ENCODE measurements at regions not wholly inside any gene's neighbourhood (a gene's known extent, or its start where the extent isn't known, plus 50 kb on each side); places are given as distances from the start of the nearest gene placed in this dataset.

- DNase-seq (ENCODE audit: low spot score), result no peak
These were observed 126.4 kb upstream of the TMEM132C start for GRCh38 chr12:128140551-128140950.

GRCh38 chr12:128150961-128151360 lies 116.0 kb upstream of the TMEM132C start:
- DNase-seq (ENCODE audit: low spot score), result no peak

GRCh38 chr12:128155571-128155970 lies 111.4 kb upstream of the TMEM132C start:
- DNase-seq (ENCODE audit: low spot score), result no peak

- no peak for DNase-seq (ENCODE audit: low spot score)
These were observed 103.9 kb upstream of the TMEM132C start for GRCh38 chr12:128163086-128163485.

DNA sequence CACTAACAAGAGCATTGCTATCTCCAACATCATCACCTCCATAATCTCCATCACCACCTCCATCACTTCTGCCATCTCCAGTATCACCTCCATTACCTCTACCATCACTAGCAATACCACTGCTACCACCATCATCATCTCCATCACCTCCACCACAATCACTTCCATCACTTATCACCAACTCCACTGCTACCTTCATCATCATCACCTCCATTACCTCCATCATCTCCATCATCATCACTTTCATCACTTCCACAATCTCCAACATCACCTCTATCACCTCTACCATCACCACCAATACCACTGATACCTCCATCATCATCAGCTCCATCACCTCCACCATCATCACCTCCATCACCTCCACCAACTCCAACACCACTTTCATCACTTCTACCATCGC lies 102.4 kb upstream of the TMEM132C start:
- no peak for DNase-seq (ENCODE audit: low spot score)

DNA sequence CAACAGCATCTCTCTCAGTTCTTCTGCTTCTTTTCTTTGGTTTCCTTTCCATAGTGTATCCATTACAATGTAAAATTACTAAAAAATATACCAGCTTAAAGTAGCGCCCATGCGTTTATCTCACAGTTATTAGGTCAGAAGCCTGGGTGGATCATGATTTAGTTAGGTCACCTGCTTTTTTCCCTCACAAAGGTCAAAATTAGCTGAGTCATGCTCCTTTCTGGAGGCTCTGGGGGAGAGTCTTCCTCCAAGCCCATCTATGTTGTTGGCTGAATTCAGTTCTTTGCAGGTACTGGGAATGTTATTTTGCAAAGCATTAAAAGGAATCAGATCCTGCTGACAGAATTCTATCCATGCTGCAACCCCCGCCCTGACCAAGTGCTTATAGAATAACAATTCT lies 101.6 kb upstream of the TMEM132C start:
- no peak for DNase-seq (ENCODE audit: low spot score)

DNA sequence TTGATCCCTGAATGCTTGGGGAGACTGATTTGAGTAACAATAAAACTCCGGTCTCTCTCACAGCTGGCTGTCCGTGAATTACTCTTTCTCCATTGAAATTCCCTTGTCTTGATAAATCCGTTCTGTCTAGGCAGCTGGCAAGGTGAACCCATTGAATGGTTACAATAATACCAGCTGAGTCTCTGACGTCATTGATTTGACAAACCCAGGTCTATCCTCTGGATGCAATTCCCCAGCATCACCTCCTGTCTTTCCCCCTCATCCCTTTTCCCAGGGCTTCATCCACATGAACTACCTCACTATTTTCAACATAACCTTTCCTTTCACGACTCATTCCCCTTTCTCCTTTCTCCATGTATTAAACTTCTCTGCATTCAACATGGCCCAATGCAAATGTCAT lies 98.7 kb upstream of the TMEM132C start:
- no peak for DNase-seq (ENCODE audit: low spot score)

- DNase-seq (ENCODE audit: low spot score), result no peak
These were observed 96.8 kb upstream of the TMEM132C start for GRCh38 chr12:128170181-128170580.

GRCh38 chr12:128178565-128178964 lies 88.4 kb upstream of the TMEM132C start:
- no peak for DNase-seq (ENCODE audit: low spot score)

DNA sequence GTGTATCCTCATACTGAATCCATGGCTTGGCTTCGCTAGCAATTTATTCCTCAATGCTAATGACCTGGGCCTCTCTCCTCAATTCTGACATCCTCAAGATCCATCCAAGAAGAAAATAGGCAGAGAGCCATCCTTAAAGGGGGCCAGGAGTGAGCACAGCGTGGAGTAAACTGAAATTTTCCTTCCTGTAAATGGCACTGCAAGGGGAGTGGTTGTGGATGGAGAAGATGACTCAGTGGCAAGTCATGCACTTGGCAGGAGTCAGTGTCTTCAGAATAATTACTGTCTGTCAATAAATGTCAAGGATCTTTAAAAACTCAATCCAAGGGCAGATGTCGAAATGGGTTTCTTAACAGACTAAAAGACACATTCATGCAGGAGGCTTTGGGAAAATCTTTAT lies 88.0 kb upstream of the TMEM132C start:
- no peak for DNase-seq (ENCODE audit: low spot score)

DNA sequence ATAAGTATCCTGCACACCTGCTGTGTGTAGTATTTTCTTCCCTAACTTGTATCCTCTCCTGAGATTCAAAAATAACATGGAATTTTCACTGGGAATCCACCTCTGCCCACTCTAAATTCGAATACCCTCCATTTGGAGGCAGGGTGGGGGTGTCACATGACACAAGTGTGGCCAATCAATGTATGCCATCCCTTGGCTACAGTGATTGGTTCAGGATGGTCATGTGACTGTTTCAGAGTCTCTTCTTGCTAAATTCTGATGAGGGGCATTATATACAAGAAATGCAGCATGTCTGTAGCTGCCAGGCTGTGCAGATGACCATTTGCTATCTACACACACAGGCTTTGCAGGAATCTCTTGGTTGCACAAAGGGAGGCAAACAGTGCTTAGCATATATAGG lies 86.8 kb upstream of the TMEM132C start:
- DNase-seq (ENCODE audit: low spot score), result no peak

GRCh38 chr12:128190052-128190451 lies 76.9 kb upstream of the TMEM132C start:
- no peak for DNase-seq (ENCODE audit: low spot score)

DNA sequence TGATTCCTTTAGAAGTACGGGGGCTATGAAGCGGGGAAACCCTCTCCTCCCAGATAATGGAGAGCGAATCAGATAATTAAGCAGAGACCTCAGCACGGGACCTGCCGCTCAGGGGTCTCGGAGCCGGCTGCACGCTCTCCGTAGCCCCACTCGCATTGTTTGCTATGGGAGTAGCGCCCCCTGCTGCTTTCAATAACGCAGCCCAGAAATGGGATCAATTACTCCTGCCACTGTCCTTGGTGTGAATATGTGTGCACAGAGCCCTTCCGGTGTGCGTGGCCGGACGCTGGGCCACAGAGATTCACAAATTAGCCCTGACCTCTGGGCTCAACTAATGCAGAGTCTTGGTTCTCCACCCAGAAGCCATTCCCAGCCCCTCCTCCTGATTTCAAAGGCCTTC lies 76.4 kb upstream of the TMEM132C start:
- no peak for DNase-seq (ENCODE audit: low spot score)

DNA sequence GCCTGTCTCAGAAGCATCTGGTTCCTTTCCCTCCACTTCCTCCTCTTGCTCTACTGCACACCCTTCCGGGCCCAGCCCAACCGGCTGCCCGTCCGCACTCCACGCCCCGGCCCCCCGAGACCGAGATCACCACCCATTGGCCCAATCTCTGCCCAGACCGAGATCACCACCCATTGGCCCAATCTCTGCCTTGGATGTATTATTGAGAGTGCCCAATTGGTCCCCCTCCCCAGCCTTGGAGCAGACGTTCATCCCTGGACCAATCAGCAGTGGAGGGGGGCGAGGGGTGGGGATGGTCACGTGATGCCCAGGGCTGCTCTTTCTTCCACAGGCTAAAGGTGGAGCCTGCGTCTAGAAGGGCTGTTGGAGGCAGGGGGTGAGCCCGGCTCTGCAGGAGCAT lies 75.6 kb upstream of the TMEM132C start:
- no peak for DNase-seq (ENCODE audit: low spot score)

GRCh38 chr12:128204711-128205110 lies 62.3 kb upstream of the TMEM132C start:
- no peak for DNase-seq (ENCODE audit: low spot score)

DNA sequence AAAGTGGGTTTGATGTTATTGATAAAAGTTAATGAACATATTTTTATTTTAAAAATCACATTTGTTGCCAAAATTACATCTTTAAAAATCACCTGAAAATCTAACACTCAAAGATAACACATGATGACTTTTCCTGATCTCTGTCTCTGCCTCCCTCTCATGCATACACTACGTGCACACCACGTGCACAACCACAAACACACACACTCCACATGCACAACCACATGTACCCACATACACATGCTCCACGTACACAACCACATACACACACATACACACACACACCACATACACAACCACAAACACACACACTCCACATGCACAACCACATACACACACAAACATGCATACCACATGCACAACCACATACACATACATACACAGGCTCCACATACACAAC lies 61.8 kb upstream of the TMEM132C start:
- no peak for DNase-seq (ENCODE audit: low spot score)

DNA sequence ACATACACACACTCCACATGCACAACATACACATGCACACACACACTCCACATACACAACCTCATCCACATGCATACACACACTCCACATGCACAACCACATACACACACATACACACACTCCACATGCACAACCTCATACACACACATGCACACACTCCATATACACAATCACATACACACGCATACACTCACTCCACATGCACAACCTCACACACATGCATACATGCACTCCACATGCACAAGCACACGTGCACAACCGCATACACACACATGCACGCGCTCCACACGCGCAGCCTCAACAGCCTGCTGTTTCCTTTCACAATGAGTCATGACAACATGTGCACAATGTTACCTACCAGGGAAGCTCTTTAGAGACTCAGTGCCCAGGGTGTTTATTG lies 61.2 kb upstream of the TMEM132C start:
- DNase-seq (ENCODE audit: low spot score), result no peak
